WTC11 (cell line): ENCODE measurements at regions not wholly inside any gene's neighbourhood (a gene's known extent, or its start where the extent isn't known, plus 50 kb on each side); places are given as distances from the start of the nearest gene placed in this dataset.

ENCODE experiments used
- ATAC-seq: fragments of 200-7000 bp; cut with Tn5 transposase; 2 replicates; pipeline ENCODE4 v1.10.0; 2021; ENCODE audit warnings: mild to moderate bottlenecking, moderate library complexity
- CTCF ChIA-PET: fragments of 300-600 bp; sonication (Branson Sonifier 250); formaldehyde crosslinking; loops from one replicate; lab custom pipeline; 2021; ENCODE audit warnings: antibody characterized with exemption; lab: Charles Lee
- POLR2A ChIA-PET: fragments of 350-600 bp; sonication (Branson Sonifier 250); formaldehyde crosslinking; loops from one replicate; lab custom pipeline; 2021; ENCODE audit warnings: antibody characterized with exemption; lab: Charles Lee
- DNase-seq: peaks from one replicate; pipeline ENCODE4 v3.0.0; 2021; ENCODE audit warnings: low spot score
- H3K27ac Mint-ChIP-seq: 2 replicates; pipeline ENCODE4 v1.8.0; 2021; ENCODE audit warnings: mixed read lengths
- H3K27me3 Mint-ChIP-seq: 2 replicates; pipeline ENCODE4 v1.8.0; 2021; ENCODE audit warnings: low read depth, mild to moderate bottlenecking, moderate library complexity, mixed read lengths
- H3K36me3 Mint-ChIP-seq: 2 replicates; pipeline ENCODE4 v1.8.0; 2021; ENCODE audit warnings: mixed read lengths
- H3K4me1 Mint-ChIP-seq: 2 replicates; pipeline ENCODE4 v1.8.0; 2022; ENCODE audit warnings: mixed read lengths
- H3K4me3 Mint-ChIP-seq: 2 replicates; pipeline ENCODE4 v1.8.0; 2021; ENCODE audit warnings: mild to moderate bottlenecking, moderate library complexity, mixed read lengths
- H3K9me3 Mint-ChIP-seq: 2 replicates; pipeline ENCODE4 v1.8.0; 2021; ENCODE audit warnings: mixed read lengths
- ARID4B ChIP-seq: sonication (generic); formaldehyde crosslinking; IDR thresholded peaks from 2 replicates; pipeline ENCODE4 v1.8.0; 2023; ENCODE audit warnings: missing genetic modification reagents, mild to moderate bottlenecking, borderline replicate concordance
- ATF2 ChIP-seq: sonication (generic); formaldehyde crosslinking; IDR thresholded peaks from 2 replicates; pipeline ENCODE4 v1.8.1; 2022; ENCODE audit warnings: low read depth, missing genetic modification reagents, borderline replicate concordance
- ATF3 ChIP-seq: sonication (generic); formaldehyde crosslinking; conservative IDR thresholded peaks from 2 replicates; pipeline ENCODE4 v1.8.1; 2022; ENCODE audit warnings: mild to moderate bottlenecking, missing genetic modification reagents
- CBFB ChIP-seq: sonication (generic); formaldehyde crosslinking; IDR thresholded peaks from 2 replicates; pipeline ENCODE4 v1.8.1; 2022; ENCODE audit warnings: mild to moderate bottlenecking, low read depth, missing genetic modification reagents
- CREM ChIP-seq: sonication (generic); formaldehyde crosslinking; IDR thresholded peaks from 2 replicates; pipeline ENCODE4 v1.8.1; 2022; ENCODE audit warnings: mild to moderate bottlenecking, missing genetic modification reagents, moderate library complexity
- ESRRA ChIP-seq: sonication (generic); formaldehyde crosslinking; IDR thresholded peaks from 2 replicates; pipeline ENCODE4 v1.8.1; 2022; ENCODE audit warnings: mild to moderate bottlenecking, missing genetic modification reagents, borderline replicate concordance
- ETV6 ChIP-seq: sonication (generic); formaldehyde crosslinking; IDR thresholded peaks from 2 replicates; pipeline ENCODE4 v1.8.1; 2022; ENCODE audit warnings: mild to moderate bottlenecking, missing genetic modification reagents
- GTF2I ChIP-seq: fragments of 250-450 bp; sonication (Bioruptor Pico); conservative IDR thresholded peaks from 2 replicates; pipeline ENCODE4 v1.4.0; 2021; ENCODE audit warnings: mild to moderate bottlenecking
- HMGA2 ChIP-seq: fragments of 250-450 bp; sonication (Bioruptor Pico); IDR thresholded peaks from 2 replicates; pipeline ENCODE4 v1.4.0; 2021; ENCODE audit warnings: mild to moderate bottlenecking, moderate library complexity
- IRF1 ChIP-seq: sonication (generic); formaldehyde crosslinking; IDR thresholded peaks from 2 replicates; pipeline ENCODE4 v1.8.0; 2023; ENCODE audit warnings: missing genetic modification reagents
- MLX ChIP-seq: sonication (generic); formaldehyde crosslinking; IDR thresholded peaks from 2 replicates; pipeline ENCODE4 v1.8.1; 2023; ENCODE audit warnings: mild to moderate bottlenecking, missing genetic modification reagents, moderate library complexity
- MYBL2 ChIP-seq: sonication (generic); formaldehyde crosslinking; IDR thresholded peaks from 2 replicates; pipeline ENCODE4 v1.8.1; 2023; ENCODE audit warnings: mild to moderate bottlenecking, moderate library complexity, missing genetic modification reagents
- PREB ChIP-seq: sonication (generic); formaldehyde crosslinking; IDR thresholded peaks from 2 replicates; pipeline ENCODE4 v1.8.1; 2022; ENCODE audit warnings: mild to moderate bottlenecking, missing genetic modification reagents, moderate library complexity, borderline replicate concordance
- PRRX2 ChIP-seq: fragments of 250-450 bp; sonication (Bioruptor Pico); IDR thresholded peaks from 2 replicates; pipeline ENCODE4 v1.8.0; 2021; ENCODE audit warnings: mild to moderate bottlenecking
- RORB ChIP-seq: fragments of 250-450 bp; sonication (Bioruptor Pico); IDR thresholded peaks from 2 replicates; pipeline ENCODE4 v1.9.0; 2021; ENCODE audit warnings: mild to moderate bottlenecking
- SP1 ChIP-seq: sonication (generic); formaldehyde crosslinking; conservative IDR thresholded peaks from 2 replicates; pipeline ENCODE4 v1.8.1; 2022; ENCODE audit warnings: missing genetic modification reagents
- USF1 ChIP-seq: sonication (generic); formaldehyde crosslinking; IDR thresholded peaks from 2 replicates; pipeline ENCODE4 v1.8.0; 2022; ENCODE audit warnings: mild to moderate bottlenecking, missing genetic modification reagents
- ZBTB21 ChIP-seq: sonication (generic); formaldehyde crosslinking; IDR thresholded peaks from 2 replicates; pipeline ENCODE4 v1.8.1; 2023; ENCODE audit warnings: mild to moderate bottlenecking, missing genetic modification reagents, borderline replicate concordance
- ZNF138 ChIP-seq: sonication (generic); formaldehyde crosslinking; conservative IDR thresholded peaks from 2 replicates; pipeline ENCODE4 v1.8.1; 2022; ENCODE audit warnings: mild to moderate bottlenecking, moderate library complexity, missing genetic modification reagents
- ZNF263 ChIP-seq: sonication (generic); formaldehyde crosslinking; IDR thresholded peaks from 2 replicates; pipeline ENCODE4 v1.8.1; 2022; ENCODE audit warnings: low read depth, mild to moderate bottlenecking, moderate library complexity, missing genetic modification reagents
- ZNF396 ChIP-seq: fragments of 250-450 bp; sonication (Bioruptor Pico); IDR thresholded peaks from 2 replicates; pipeline ENCODE4 v1.8.0; 2021; ENCODE audit warnings: mild to moderate bottlenecking, moderate library complexity, borderline replicate concordance
- ZNF416 ChIP-seq: fragments of 250-450 bp; sonication (Bioruptor Pico); IDR thresholded peaks from 2 replicates; pipeline ENCODE4 v1.9.0; 2021; ENCODE audit warnings: mild to moderate bottlenecking, inconsistent platforms
- ZNF425 ChIP-seq: fragments of 250-450 bp; sonication (Bioruptor Pico); conservative IDR thresholded peaks from 2 replicates; pipeline ENCODE4 v1.9.0; 2021; ENCODE audit warnings: mild to moderate bottlenecking
- ZNF671 ChIP-seq: fragments of 250-450 bp; sonication (Bioruptor Pico); IDR thresholded peaks from 2 replicates; pipeline ENCODE4 v1.8.0; 2021; ENCODE audit warnings: mild to moderate bottlenecking

GRCh38 chr13:103325672-103326071, 259.5 kb upstream of the SLC10A2 start:
- H3K36me3 Mint-ChIP-seq: peaks cover 4% of the 10 kb centered on the region; the same call in 1 of the 2 replicates
- ChIA-PET POLR2A (no interaction called here), CTCF (no interaction called here)
- H3K4me3 Mint-ChIP-seq: no peak overlapping the region
- ATAC-seq: peak; percentile 76
- H3K9me3 Mint-ChIP-seq: peaks cover 20% of the 10 kb centered on the region
- DNase-seq: no peak
- H3K27ac Mint-ChIP-seq: peak overlapping the region; percentile 53; the same call in 1 of the 2 replicates
- no peak for TF ChIP-seq PREB (CRISPR knock-in tag)
- TF ChIP-seq ZNF396 (CRISPR knock-in tag): no peak
- no peak for TF ChIP-seq ATF2 (CRISPR knock-in tag)
- no peak for TF ChIP-seq ZNF425 (CRISPR knock-in tag)
- no peak for TF ChIP-seq ZNF138 (CRISPR knock-in tag)
- no peak for TF ChIP-seq MLX (CRISPR knock-in tag)
- no peak for TF ChIP-seq ATF3 (CRISPR knock-in tag)
- TF ChIP-seq ZNF263 (CRISPR knock-in tag): no peak
- no peak for TF ChIP-seq CREM (CRISPR knock-in tag)
- H3K27me3 Mint-ChIP-seq: no peaks in the 10 kb centered on the region
- H3K4me1 Mint-ChIP-seq: peaks cover 28% of the 10 kb centered on the region

GRCh38 chr13:103324641-103325040, 258.4 kb upstream of the SLC10A2 start:
- H3K27me3 Mint-ChIP-seq: no peaks in the 10 kb centered on the region
- TF ChIP-seq ZNF263 (CRISPR knock-in tag): no peak
- no peak for TF ChIP-seq ESRRA (CRISPR knock-in tag)
- TF ChIP-seq PRRX2: no peak
- no peak for TF ChIP-seq SP1 (CRISPR knock-in tag)
- TF ChIP-seq ZBTB21 (CRISPR knock-in tag): no peak
- no peak for TF ChIP-seq HMGA2
- TF ChIP-seq ZNF396 (CRISPR knock-in tag): no peak
- no peak for TF ChIP-seq MYBL2 (CRISPR knock-in tag)
- no peak for TF ChIP-seq ETV6 (CRISPR knock-in tag)
- no peak for TF ChIP-seq CBFB
- TF ChIP-seq IRF1 (CRISPR knock-in tag): no peak
- no peak for TF ChIP-seq ZNF416 (CRISPR knock-in tag)
- no peak for TF ChIP-seq ZNF671 (CRISPR knock-in tag)
- TF ChIP-seq USF1 (CRISPR knock-in tag): no peak
- TF ChIP-seq ARID4B: no peak
- no peak for TF ChIP-seq RORB (CRISPR knock-in tag)
- no peak for TF ChIP-seq GTF2I (CRISPR knock-in tag)
- peaks cover 4% of the 10 kb centered on the region; the same call in 1 of the 2 replicates for H3K36me3 Mint-ChIP-seq
- H3K4me1 Mint-ChIP-seq: peaks cover 28% of the 10 kb centered on the region
- H3K27ac Mint-ChIP-seq: no peak overlapping the region
- ChIA-PET POLR2A (no interaction called here), CTCF (no interaction called here)
- H3K9me3 Mint-ChIP-seq: peaks cover 20% of the 10 kb centered on the region
- no peak overlapping the region for H3K4me3 Mint-ChIP-seq
- no peak for DNase-seq
- ATAC-seq: no peak
